Fibroblast of the aortic adventitia (primary cell): ENCODE measurements at regions not wholly inside any gene's neighbourhood (a gene's known extent, or its start where the extent isn't known, plus 50 kb on each side); places are given as distances from the start of the nearest gene placed in this dataset.
A peak's percentile ranks its signal among the peaks of the same experiment; 100 is the strongest.
"Not testable (repeated sequence)": the region's sequence is repeated elsewhere in the genome, so short reads cannot be mapped to it uniquely, and the experiment has no call there.

Experiments
- DNase-seq: peaks from one replicate; pipeline ENCODE4 v3.0.0-alpha.2; 2010; ENCODE audit warnings: low read depth
- H3K4me3 ChIP-seq: 2 replicates; pipeline ENCODE4 v1.5.1; 2011; ENCODE audit warnings: low read depth, mild to moderate bottlenecking, control low read depth, low read length, moderate library complexity
- TF ChIP-seq, protein P1 (sequence below): IDR thresholded peaks from 2 replicates; pipeline ENCODE4 v1.5.1; 2011; ENCODE audit warnings: mild to moderate bottlenecking, low read length, control low read depth, inconsistent platforms; ENCODE audit not compliant: insufficient read depth

- no peak overlapping the region for H3K4me3 ChIP-seq
- TF ChIP-seq, protein P1, sequence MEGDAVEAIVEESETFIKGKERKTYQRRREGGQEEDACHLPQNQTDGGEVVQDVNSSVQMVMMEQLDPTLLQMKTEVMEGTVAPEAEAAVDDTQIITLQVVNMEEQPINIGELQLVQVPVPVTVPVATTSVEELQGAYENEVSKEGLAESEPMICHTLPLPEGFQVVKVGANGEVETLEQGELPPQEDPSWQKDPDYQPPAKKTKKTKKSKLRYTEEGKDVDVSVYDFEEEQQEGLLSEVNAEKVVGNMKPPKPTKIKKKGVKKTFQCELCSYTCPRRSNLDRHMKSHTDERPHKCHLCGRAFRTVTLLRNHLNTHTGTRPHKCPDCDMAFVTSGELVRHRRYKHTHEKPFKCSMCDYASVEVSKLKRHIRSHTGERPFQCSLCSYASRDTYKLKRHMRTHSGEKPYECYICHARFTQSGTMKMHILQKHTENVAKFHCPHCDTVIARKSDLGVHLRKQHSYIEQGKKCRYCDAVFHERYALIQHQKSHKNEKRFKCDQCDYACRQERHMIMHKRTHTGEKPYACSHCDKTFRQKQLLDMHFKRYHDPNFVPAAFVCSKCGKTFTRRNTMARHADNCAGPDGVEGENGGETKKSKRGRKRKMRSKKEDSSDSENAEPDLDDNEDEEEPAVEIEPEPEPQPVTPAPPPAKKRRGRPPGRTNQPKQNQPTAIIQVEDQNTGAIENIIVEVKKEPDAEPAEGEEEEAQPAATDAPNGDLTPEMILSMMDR: no peak
- DNase-seq: peak; percentile 60
These were observed 101.2 kb upstream of the EGLN3 start for GRCh38 chr14:34051966-34052657.

- DNase-seq: no peak
- TF ChIP-seq, protein P1: no peak
- no peak overlapping the region for H3K4me3 ChIP-seq
These were observed 99.7 kb upstream of the EGLN3 start for GRCh38 chr14:34050606-34051005.

GRCh38 chr14:34049790-34050189, 98.9 kb upstream of the EGLN3 start:
- no peak overlapping the region for H3K4me3 ChIP-seq
- TF ChIP-seq, protein P1: no peak
- DNase-seq: no peak

GRCh38 chr14:34049187-34049586, 98.3 kb upstream of the EGLN3 start:
- not testable (repeated sequence) for H3K4me3 ChIP-seq, DNase-seq

DNA sequence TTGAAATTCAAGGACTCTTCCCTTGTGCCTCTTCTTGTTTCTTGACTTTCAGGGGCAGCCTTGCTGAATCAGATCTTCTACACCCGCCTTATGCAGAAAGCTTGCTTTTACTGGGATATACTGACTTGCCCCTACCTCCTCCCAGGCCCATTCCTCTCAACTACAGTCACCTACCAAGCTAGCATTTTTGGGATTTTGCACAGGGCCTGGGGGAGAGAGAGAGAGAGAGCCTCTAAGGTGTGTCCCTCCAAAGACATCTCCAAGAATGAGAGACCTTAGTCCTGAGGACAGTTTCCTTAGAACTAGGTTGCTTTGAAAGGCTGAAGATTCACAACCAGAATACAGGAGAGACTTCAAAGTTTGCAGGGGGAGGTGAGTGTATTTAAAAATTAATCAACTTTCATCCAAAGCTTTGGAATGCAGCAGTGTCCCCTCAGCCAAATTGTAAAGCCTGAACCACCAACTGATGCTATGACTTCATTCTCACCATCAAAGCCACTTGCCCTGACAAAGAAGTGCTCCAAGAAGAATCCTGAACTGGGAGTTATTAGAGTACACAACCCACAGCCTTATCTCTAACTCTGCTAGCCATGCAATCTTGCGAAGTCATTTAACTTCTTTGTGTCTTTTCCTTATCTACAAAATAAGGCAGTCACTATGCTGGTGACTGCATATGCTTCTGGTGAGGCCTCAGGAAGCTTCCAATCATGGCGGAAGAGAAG, 96.1 kb upstream of the EGLN3 start:
- no peak for DNase-seq
- no peak overlapping the region for H3K4me3 ChIP-seq
- TF ChIP-seq, protein P1: no peak

- DNase-seq: no peak
- TF ChIP-seq, protein P1: no peak
- H3K4me3 ChIP-seq: no peak overlapping the region
These were observed 93.9 kb upstream of the EGLN3 start for GRCh38 chr14:34044666-34045306.

- TF ChIP-seq, protein P1: no peak
- no peak overlapping the region for H3K4me3 ChIP-seq
- DNase-seq: no peak
These were observed 93.4 kb upstream of the EGLN3 start for GRCh38 chr14:34044373-34044637.
